Muscle of leg (tissue), 3 donors: ENCODE measurements at regions not wholly inside any gene's neighbourhood (a gene's known extent, or its start where the extent isn't known, plus 50 kb on each side); places are given as distances from the start of the nearest gene placed in this dataset.
"Not testable (repeated sequence)": the region's sequence is repeated elsewhere in the genome, so short reads cannot be mapped to it uniquely, and the experiment has no call there.

Experiments
- DNase-seq: peaks from one replicate; pipeline ENCODE4 v3.0.0; 2013
- H3K27ac ChIP-seq: one replicate; pipeline ENCODE4 v1.5.1; 2013; ENCODE audit warnings: mild to moderate bottlenecking, low read length, control low read depth
- H3K27me3 ChIP-seq: one replicate; pipeline ENCODE4 v1.6.1; 2013; ENCODE audit warnings: low read length; ENCODE audit not compliant: control insufficient read depth, insufficient read depth
- H3K36me3 ChIP-seq: one replicate; pipeline ENCODE4 v1.6.1; 2013; ENCODE audit warnings: low read length; ENCODE audit not compliant: control insufficient read depth, insufficient read depth
- H3K4me1 ChIP-seq: one replicate; pipeline ENCODE4 v1.6.1; 2013; ENCODE audit warnings: low read length; ENCODE audit not compliant: control insufficient read depth, insufficient read depth
- H3K4me3 ChIP-seq: one replicate; pipeline ENCODE4 v1.5.1; 2013; ENCODE audit warnings: low read length, control low read depth
- H3K9me3 ChIP-seq: replicated peaks from 2 replicates; pipeline ENCODE4 v1.6.1; 2013; ENCODE audit warnings: low read depth, low read length; ENCODE audit not compliant: control insufficient read depth
- WGBS: methylation state at CpG from one replicate; pipeline ENCODE4 v1.1.5; 2013; ENCODE audit warnings: missing lambda C conversion rate; ENCODE audit not compliant: insufficient coverage; 5-methylcytosine and 5-hydroxymethylcytosine counted together

DNA sequence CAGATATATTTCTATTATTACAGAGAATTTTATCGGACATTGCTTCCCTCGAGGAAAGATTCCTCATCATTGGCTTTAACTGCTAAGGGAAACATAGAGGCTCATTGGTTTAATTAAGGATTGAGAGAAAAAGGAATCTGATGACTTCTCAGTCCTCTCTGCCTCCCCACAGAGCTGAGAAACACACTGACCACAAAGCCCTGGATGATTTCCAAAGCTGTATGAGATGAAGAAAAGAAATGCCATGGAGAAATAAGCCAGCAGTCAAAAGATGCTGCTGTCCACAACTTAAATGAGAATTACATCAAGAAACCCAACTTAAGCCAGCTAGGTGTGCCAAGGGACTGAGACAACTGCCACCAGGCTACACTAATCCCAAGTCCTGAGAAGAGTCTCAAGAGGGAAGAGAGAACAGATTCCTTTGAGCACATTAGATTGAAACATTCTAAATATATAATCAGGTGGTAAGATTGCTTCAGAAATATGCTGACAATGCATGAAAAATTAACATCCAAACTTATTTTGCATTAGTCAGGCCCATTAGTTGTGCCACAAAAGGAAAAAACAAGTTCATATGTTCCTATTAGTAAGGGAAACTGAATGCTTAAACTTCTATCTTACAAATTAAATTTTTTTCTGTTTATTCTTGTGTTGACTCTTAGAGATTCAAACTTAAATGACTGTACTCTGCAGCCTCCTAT lies 308.1 kb upstream of the CYRIA start:
- Histone ChIP-seq H3K9me3 (no peaks in the 10 kb centered on the region), H3K27me3 (no peaks in the 10 kb centered on the region), H3K27ac (no peak overlapping the region), H3K4me1 (no peaks in the 10 kb centered on the region), H3K36me3 (no peaks in the 10 kb centered on the region), H3K4me3 (no peak overlapping the region)
- DNase-seq = no peak
- no CpG with 5 or more reads among the region's 2 CpGs for WGBS

DNA sequence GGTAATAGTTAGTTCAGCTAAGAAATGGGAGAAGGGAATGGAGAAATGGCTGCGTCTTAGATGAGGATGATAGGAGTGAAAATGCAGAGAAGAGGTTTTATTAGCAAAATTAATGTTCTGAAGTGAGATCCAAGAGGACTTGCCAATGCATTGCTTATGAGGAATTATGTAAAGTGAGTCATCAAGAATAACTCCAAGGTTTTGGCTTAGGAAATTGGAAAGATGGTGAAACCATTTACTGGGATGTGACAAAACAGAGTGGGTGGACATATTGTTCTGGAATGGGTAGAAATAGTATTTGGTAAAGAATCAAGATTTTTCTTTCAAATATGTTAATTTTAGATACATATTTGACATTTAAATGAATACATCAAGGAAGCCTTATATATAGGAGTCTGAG lies 306.6 kb upstream of the CYRIA start:
- DNase-seq = no peak
- H3K4me1 ChIP-seq = no peaks in the 10 kb centered on the region
- 90% methylated on average over 1 of the region's 1 CpG for WGBS
- no peaks in the 10 kb centered on the region for H3K27me3 ChIP-seq
- H3K9me3 ChIP-seq = no peaks in the 10 kb centered on the region
- H3K27ac ChIP-seq = no peak overlapping the region
- no peak overlapping the region for H3K4me3 ChIP-seq
- no peaks in the 10 kb centered on the region for H3K36me3 ChIP-seq

DNA sequence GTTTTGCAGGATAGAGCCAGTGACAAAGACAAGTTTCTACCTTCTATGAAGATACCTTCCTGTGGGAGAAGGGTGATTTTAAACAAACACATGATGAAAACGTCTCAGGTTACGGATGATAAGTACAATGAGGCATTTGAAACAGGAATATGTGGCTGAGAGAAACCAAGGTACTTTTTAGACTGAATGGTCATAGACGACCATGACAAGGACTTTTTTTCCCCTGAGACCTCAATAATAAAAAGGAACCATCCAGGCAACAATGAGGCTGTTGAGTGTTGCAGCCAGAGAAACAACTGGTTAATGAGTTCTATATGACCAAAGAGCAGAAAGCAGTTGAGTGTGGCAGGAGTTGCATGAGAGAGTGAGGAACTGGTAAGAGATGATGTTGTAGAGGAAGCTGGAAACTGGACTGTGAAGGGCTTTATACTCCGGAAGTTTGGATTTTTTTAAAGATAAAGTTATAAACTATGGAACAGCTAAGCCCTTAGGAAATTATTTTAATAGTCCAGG lies 306.1 kb upstream of the CYRIA start:
- Histone ChIP-seq H3K4me3 (no peak overlapping the region), H3K27me3 (no peaks in the 10 kb centered on the region), H3K27ac (no peak overlapping the region), H3K4me1 (no peaks in the 10 kb centered on the region), H3K9me3 (no peaks in the 10 kb centered on the region), H3K36me3 (no peaks in the 10 kb centered on the region)
- 92% methylated on average over 2 of the region's 4 CpGs for WGBS
- DNase-seq = no peak

DNA sequence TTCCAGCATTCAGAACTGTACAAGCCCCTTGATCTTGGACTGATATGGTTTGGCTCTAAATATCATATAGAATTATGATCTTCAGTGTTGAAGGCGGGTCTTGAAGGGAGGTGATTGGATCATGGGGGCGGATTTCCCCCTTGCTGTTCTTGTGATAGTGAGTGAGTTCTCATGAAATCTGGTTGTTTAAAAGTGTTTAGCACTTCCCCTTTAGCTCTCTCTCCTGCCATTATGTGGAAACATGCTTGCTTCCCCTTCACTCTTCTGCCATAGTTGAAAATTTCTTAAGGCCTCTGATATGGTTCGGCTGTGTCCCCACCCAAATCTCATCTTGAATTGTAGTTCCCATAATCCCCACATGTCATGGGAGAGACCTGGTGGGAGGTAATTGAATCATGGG lies 305.3 kb upstream of the CYRIA start:
- not testable (repeated sequence) for H3K27ac ChIP-seq, H3K27me3 ChIP-seq, DNase-seq, H3K4me1 ChIP-seq, H3K36me3 ChIP-seq, H3K4me3 ChIP-seq, H3K9me3 ChIP-seq
- WGBS = no CpG with 5 or more reads among the region's 3 CpGs

DNA sequence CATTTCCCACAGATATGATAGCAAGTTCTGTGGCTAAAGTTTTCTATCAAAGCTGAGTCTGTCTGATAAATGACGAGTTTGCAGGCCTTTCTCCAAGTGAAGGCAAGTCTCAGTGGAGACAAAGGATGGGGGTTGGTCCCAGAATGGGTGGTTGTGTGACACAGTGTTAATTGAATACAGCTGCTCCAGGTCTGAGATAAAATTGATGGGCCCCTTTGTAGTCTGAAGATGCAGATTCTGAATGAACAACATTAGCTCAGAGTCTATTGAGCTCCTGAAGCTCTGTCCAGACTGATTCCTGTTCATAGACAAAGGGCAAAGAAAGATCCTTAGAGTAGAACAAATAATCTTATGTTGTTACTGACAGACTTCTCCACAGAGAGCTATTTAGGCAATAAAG lies 296.9 kb upstream of the CYRIA start:
- Histone ChIP-seq H3K27me3 (no peaks in the 10 kb centered on the region), H3K4me3 (no peak overlapping the region), H3K4me1 (no peaks in the 10 kb centered on the region), H3K27ac (no peak overlapping the region), H3K9me3 (no peaks in the 10 kb centered on the region), H3K36me3 (no peaks in the 10 kb centered on the region)
- WGBS = 38% methylated on average over 1 of the region's 1 CpG
- no peak for DNase-seq

DNA sequence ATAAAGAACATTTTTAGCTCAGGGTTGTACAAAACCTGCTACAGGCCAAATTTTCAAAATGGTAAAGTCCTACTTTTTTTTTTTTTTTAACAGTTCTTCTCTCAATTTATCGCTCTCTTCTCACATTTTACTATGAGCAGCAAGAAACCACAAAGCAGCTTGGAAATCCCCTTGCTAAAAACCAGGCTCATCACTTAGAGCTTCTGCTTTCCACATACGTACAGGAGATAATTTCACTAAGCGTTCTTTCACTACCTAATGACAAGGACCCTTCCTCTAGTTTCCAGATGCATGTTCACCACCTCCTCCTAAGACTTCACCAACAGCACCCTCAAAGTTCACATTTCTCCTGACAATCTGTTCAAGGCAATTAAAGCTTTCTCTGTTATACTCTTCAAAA lies 294.9 kb upstream of the CYRIA start:
- no peaks in the 10 kb centered on the region for H3K27me3 ChIP-seq
- no peaks in the 10 kb centered on the region for H3K36me3 ChIP-seq
- no peaks in the 10 kb centered on the region for H3K4me1 ChIP-seq
- no peaks in the 10 kb centered on the region for H3K9me3 ChIP-seq
- no peak overlapping the region for H3K27ac ChIP-seq
- WGBS = 81% methylated on average over 3 of the region's 3 CpGs
- no peak overlapping the region for H3K4me3 ChIP-seq
- no peak for DNase-seq

DNA sequence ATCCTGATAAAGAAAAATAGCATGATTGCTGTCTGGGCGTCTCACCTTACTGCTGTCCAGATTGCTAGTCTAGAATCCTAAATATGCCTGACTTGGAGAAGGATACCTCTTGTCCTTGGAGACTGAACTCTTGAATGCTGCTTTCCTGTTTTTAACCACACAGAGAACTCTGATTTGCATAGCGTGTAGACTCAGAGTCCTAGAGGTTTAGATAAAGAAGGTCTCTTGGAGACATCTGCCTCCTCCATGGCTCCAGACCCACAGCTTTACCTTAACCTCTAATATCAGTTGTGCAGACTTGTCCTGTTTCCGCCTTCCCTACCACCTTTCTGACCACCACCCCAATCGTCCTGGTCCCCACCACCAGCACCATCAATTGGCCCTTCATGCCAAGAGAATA lies 292.6 kb upstream of the CYRIA start:
- 60% methylated on average over 1 of the region's 4 CpGs for WGBS
- DNase-seq = no peak
- no peaks in the 10 kb centered on the region for H3K4me1 ChIP-seq
- no peaks in the 10 kb centered on the region for H3K27me3 ChIP-seq
- no peak overlapping the region for H3K27ac ChIP-seq
- no peak overlapping the region for H3K4me3 ChIP-seq
- H3K9me3 ChIP-seq = no peaks in the 10 kb centered on the region
- H3K36me3 ChIP-seq = no peaks in the 10 kb centered on the region

DNA sequence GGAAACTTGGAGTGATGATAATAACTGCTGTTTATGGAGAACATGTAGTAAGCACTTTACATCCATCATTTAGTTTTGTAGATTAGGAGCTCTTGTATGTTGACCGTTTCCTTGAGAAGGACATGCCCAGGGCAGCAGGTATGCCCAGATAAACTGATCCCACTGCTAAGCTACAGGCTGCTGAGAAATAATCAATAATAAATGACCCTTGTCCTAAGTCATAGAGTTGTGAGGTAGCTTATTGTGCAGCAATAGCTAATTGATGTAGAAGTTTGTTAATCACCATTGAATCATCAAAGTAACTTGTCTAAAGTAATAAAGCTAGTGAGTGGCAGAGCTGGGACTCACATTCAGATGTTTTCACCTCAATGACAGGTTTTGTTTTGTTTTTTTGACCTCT lies 287.2 kb upstream of the CYRIA start:
- Histone ChIP-seq H3K4me3 (no peak overlapping the region), H3K36me3 (no peaks in the 10 kb centered on the region), H3K4me1 (no peaks in the 10 kb centered on the region), H3K27ac (no peak overlapping the region), H3K27me3 (no peaks in the 10 kb centered on the region), H3K9me3 (no peaks in the 10 kb centered on the region)
- DNase-seq = no peak
- WGBS = no CpG with 5 or more reads among the region's 1 CpG

DNA sequence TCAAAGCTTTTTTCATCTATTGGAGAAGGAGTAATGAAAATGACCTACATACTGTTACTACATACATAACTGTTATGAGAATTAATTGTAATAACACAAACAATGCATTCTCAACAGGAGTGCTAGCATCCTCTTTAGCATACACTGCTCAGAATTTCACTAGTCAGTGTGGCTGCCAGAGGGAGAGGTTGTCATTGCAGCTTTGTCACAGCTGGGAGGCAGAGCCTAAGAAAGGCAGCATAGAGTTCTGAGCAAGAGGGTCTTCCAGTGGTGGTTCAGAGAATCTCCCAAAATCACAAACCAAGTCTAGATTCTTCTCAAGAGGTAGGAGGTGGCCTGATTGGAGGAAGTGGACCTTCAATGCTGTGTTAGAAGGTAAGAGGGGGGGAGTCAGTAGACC lies 286.7 kb upstream of the CYRIA start:
- Histone ChIP-seq H3K36me3 (no peaks in the 10 kb centered on the region), H3K27ac (no peak overlapping the region), H3K27me3 (no peaks in the 10 kb centered on the region), H3K4me1 (no peaks in the 10 kb centered on the region), H3K4me3 (no peak overlapping the region), H3K9me3 (no peaks in the 10 kb centered on the region)
- no peak for DNase-seq

DNA sequence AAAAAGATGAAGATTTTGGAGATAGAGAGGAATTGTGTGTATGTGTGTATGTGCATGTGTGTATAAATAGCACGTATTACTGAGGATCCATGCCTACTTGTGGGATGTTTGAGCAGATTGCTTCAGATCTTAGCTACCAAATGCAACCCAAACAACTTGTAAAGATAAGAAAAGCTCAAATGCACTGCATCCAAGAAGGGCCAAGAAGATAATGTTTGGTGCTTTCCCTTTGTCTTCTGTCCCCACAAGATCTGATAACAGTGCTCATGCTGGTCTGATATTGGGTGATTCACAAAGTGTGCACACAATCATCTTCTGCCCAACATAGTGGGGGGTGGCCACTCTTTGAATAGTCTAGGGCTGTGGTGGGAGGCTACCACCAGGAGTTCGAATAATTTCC lies 284.8 kb upstream of the CYRIA start:
- DNase-seq = no peak
- Histone ChIP-seq H3K36me3 (no peaks in the 10 kb centered on the region), H3K4me1 (no peaks in the 10 kb centered on the region), H3K4me3 (no peak overlapping the region), H3K9me3 (no peaks in the 10 kb centered on the region), H3K27ac (no peak overlapping the region), H3K27me3 (no peaks in the 10 kb centered on the region)
- WGBS = no CpG with 5 or more reads among the region's 2 CpGs

DNA sequence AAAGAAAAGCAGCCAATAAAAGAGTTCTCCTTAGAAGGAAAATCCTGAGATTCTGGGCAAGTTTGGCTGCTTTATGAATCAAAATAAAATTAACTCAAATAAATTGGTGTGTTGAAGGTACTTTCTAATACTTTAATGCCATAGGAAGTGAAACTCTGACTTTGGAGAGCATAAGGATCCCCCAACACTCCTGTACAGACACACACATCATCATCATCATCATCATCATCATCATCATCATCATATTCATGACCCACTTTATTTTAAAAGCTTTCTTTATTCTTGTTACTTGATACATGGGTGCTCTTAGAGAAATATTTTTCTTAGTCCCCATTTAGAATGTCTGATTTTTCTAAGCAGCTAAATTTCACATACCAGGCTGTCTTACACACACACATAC lies 283.1 kb upstream of the CYRIA start:
- H3K27me3 ChIP-seq = no peaks in the 10 kb centered on the region
- H3K27ac ChIP-seq = no peak overlapping the region
- no peaks in the 10 kb centered on the region for H3K4me1 ChIP-seq
- no peak overlapping the region for H3K4me3 ChIP-seq
- no peaks in the 10 kb centered on the region for H3K36me3 ChIP-seq
- no peaks in the 10 kb centered on the region for H3K9me3 ChIP-seq
- no peak for DNase-seq
